ENCODE measurements at regions not wholly inside any gene's neighbourhood (a gene's known extent, or its start where the extent isn't known, plus 50 kb on each side); places are given as distances from the start of the nearest gene placed in this dataset.

DNA sequence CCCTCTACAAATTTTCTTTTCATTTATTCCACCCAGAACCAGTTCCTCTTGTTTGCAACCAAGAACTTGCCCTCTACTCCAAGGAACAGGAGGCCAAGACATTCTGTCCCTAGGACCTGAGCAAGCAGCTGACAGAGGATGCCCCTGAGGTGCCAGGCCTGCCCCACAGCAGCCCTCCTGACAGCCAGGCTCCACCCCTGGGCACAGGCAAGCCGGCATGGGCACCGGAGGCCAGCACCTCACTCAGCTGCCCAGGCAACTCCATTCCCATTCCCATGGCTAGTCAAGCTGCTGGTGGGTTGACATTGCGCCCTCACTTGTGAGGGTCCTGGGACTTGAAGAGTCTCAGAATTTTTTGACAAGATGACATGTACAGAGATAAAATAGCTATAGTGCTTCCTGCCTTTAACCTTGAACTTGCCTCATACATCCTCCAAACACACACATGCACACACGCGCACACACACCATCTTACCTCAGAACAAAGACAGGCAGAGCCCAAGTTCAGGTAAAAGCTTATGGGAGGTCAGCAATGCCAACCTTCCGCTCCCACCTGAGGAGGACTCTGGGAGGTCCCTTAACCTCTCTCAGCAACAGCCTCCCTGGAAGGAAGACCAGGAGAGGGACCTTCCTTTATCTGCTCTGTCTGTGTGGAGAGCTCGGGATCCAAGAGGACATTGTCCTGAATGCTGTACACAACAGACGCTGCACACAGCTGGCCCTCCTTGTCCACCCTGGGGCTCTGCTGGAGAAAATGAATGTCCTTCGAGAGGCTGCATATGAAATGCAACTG is 620.9 kb upstream of the CADM1 start:
- H3K36me3 Mint-ChIP-seq = no peaks in the 10 kb centered on the region
- DNase-seq (no peak), ATAC-seq (ENCODE audit: low read depth in 2 of 2) (no peak)
- H3K27ac Mint-ChIP-seq = no peak overlapping the region
- peaks cover 0 to 15% (median 0%) of the 10 kb centered on the region in 3 donors for H3K27me3 Mint-ChIP-seq
- peaks cover 0 to 11% (median 0%) of the 10 kb centered on the region in 7 donors for H3K9me3 Mint-ChIP-seq
- H3K4me1 Mint-ChIP-seq = peaks cover 0 to 2% (median 0%) of the 10 kb centered on the region in 3 donors
- H3K4me3 Mint-ChIP-seq = no peak overlapping the region

DNA sequence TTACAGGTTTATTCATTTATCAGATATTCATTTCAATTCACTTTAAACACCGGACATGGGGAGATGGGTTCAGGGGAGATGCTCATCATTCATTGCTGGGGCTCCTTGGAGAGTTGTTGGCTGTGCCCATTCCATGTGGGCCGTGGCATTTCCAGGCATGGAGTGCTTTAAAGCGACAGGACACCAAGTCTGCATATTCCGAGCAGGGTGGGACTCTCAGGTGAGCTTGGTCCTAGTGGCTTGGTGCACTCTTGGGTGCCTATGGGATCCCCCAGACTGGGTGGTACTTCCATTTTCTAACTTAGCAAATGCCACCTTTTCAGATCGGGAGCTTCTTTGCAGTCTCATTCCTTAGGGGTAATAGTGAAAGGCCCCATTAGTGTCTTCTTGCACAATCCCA is 619.5 kb upstream of the CADM1 start:
- Mint-ChIP-seq H3K4me1 (peaks cover 0 to 2% (median 0%) of the 10 kb centered on the region in 3 donors), H3K36me3 (no peaks in the 10 kb centered on the region), H3K9me3 (peaks cover 0 to 17% (median 0%) of the 10 kb centered on the region in 7 donors), H3K27ac (no peak overlapping the region), H3K27me3 (peaks cover 0 to 21% (median 0%) of the 10 kb centered on the region in 3 donors), H3K4me3 (no peak overlapping the region)
- ATAC-seq (ENCODE audit: low read depth in 2 of 2) (no peak), DNase-seq (no peak)

DNA sequence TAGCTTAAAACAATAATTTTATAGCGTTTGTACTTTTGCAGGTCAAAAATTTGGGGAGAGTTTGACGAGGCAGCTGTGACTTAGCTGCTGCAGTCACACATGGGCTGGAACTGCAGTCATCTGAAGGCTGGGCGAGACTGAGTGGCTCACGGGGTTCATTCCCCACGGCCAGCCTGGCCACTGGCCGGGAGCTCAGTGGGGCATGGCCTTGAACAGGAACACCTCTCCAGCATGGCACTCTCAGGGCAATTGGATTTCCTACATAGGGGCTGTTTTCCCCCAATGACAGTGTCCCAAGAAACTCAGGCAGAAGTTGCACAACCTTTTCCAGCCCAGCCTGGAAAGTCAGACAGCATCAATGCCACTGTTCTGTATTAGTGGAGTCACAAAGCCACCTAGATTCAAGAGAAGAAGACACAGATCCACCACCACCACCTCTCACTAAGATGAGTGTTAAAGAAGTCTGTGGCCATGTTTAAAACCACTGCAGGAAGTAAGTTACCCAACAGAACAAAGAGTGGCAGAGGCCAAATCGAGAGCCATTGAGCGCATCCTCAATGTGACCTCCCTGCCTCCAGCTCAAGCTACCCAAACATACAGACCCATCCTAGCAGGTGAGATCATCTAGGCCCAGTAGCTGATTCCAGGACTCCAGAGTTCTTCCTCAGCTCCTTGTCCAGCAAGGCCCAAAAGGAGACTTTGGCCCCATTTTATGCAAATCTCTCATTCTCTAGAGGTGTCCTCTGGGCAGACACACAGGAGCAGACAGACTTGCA is 618.7 kb upstream of the CADM1 start:
- H3K9me3 Mint-ChIP-seq = peaks cover 0 to 16% (median 2%) of the 10 kb centered on the region in 7 donors
- DNase-seq = no peak
- peaks cover 0 to 20% (median 0%) of the 10 kb centered on the region in 3 donors for H3K27me3 Mint-ChIP-seq
- H3K36me3 Mint-ChIP-seq = no peaks in the 10 kb centered on the region
- H3K27ac Mint-ChIP-seq = no peak overlapping the region
- H3K4me1 Mint-ChIP-seq = peaks cover 0 to 2% (median 0%) of the 10 kb centered on the region in 3 donors
- ATAC-seq (ENCODE audit: low read depth in 2 of 2) = no peak
- H3K4me3 Mint-ChIP-seq = no peak overlapping the region

DNA sequence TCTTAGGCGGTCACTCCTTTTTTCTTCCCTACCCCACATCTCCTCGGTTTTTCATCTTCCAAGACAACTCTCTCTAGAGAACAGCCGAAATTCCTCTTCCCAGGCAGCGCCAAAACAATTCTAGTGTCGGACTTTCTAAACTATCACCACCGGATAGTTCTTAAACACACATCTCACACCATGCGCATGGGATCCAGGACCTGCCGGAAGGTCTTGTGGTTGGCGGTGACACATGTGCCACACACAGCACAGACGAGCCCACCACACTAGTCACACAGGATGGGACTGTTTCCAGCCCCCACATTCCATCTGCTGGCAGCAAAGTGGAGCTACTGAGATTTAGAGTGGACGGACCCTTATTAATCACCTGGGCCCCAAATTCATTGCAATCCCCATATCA is 614.9 kb upstream of the CADM1 start:
- ATAC-seq (ENCODE audit: low read depth in 2 of 2) (no peak), DNase-seq (no peak)
- Mint-ChIP-seq H3K27ac (no peak overlapping the region), H3K4me1 (no peaks in the 10 kb centered on the region), H3K36me3 (peaks cover 0 to 3% of the 10 kb centered on the region in 2 donors), H3K27me3 (peaks cover 0 to 9% (median 2%) of the 10 kb centered on the region in 3 donors), H3K9me3 (peaks cover 2 to 15% (median 5%) of the 10 kb centered on the region in 7 donors), H3K4me3 (no peak overlapping the region)

DNA sequence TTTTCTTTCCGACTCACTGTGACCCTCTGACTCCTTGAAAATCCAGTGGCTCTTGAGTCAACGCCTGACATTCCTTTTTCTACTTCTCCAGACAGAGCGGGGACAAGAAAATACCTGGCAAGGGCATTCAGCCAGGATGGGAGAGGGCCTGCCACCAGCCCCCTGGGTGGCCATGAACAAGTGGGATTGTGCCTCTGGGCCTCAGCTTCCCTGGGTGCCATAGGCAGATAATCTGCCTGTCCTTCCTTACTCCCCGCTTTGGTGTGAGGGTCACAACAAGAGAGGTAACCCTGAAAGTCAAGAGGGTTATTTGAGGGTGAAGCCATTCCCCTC is 613.9 kb upstream of the CADM1 start:
- H3K4me1 Mint-ChIP-seq = no peaks in the 10 kb centered on the region
- peaks cover 3 to 20% (median 6%) of the 10 kb centered on the region in 7 donors for H3K9me3 Mint-ChIP-seq

DNA sequence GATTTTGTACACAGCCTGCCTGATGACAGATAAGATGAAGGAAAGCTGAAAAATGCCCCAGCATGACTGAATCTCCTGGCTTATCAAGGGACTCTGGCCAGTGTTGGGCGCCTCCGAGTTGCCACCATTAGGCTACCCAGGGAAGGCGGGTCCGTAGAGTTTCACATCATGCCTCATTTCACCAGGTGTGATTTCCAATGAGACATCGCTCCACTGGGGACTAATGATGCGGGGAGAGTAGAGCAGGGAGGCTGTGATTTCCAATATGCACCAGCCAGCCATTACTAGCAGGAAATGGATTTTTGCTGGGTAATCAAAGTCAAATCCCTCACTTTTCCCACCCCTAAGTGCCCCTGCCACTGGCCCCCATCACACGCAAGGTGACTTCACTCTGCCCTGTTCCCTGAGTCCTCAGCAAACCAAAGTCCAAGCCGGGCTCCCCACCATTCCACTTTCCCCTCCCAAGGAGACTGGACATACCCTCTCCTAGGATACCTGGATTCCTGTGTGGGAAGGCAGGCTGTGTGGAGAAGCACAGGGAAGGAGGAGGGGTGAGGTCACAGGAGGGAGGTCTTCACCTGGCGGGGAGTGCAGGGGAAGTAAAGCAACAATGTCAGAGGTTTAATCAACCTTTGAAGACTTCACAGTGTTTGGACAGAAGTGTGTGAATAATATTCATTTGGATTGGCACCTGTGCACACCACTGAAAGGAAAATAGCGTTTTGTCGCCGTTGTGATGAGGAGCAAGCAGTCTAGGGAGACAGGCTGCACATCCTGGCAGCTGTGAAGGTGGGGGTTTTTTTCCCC is 613.3 kb upstream of the CADM1 start:
- Mint-ChIP-seq H3K27me3 (peaks cover 0 to 9% (median 6%) of the 10 kb centered on the region in 3 donors), H3K4me1 (no peaks in the 10 kb centered on the region), H3K27ac (no peak overlapping the region), H3K36me3 (peaks cover 0 to 9% of the 10 kb centered on the region in 2 donors), H3K4me3 (no peak overlapping the region), H3K9me3 (peaks cover 3 to 20% (median 7%) of the 10 kb centered on the region in 7 donors)
- DNase-seq = no peak
- no peak for ATAC-seq (ENCODE audit: low read depth in 2 of 2)

More for the DNA sequence above, 613.9 kb upstream of the CADM1 start:
- no peak for DNase-seq
- ATAC-seq (ENCODE audit: low read depth in 2 of 2) = no peak
- H3K36me3 Mint-ChIP-seq = peaks cover 0 to 9% of the 10 kb centered on the region in 2 donors
- no peak overlapping the region for H3K27ac Mint-ChIP-seq
- H3K4me3 Mint-ChIP-seq = no peak overlapping the region
- peaks cover 0 to 9% (median 6%) of the 10 kb centered on the region in 3 donors for H3K27me3 Mint-ChIP-seq

DNA sequence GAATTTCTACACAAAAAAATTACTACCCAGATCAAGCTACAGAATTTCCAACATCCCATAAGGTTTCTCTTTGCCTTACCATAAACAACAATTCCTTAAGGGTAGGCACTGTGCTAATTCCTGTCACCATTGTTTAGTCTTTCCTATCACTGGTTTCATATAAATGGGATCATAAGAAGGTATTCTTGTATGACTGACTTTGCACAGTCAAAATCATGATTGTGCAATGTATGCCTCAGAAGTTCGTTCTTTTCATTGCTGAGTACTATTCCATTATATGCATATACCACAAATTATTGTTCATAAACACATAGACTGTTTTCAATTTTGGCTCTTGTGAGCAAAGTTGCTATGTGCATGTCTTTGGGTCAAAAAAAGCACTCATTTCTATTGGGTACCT is 611.6 kb upstream of the CADM1 start:
- H3K4me3 Mint-ChIP-seq = no peak overlapping the region
- H3K27ac Mint-ChIP-seq = no peak overlapping the region

DNA sequence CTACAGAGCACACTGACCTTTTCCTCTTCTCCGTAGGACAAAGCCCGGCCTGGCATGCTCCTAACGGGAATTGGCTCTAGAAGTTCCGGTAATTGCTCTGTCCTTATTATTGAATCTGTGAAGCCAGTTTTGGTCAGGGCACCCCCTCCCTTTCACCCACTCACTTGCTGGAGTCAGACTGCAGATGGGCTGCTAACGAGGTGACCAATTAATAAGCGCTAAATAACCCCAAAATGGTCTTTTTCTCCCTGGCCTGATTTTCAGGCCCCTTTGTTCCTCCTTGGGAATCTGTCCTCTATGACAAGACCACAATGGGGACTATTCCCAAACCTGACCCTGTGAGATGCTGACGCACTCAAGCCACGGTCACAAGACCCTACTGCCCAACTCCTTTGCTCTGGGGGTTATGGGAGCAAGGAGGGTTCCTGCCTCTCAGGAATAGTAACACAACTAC is 610.0 kb upstream of the CADM1 start:
- Mint-ChIP-seq H3K36me3 (peaks cover 0 to 9% of the 10 kb centered on the region in 2 donors), H3K27ac (no peak overlapping the region), H3K27me3 (peaks cover 0 to 7% (median 6%) of the 10 kb centered on the region in 3 donors), H3K4me1 (no peaks in the 10 kb centered on the region), H3K4me3 (no peak overlapping the region), H3K9me3 (peaks cover 3 to 17% (median 7%) of the 10 kb centered on the region in 7 donors)
- DNase-seq (no peak), ATAC-seq (ENCODE audit: low read depth in 2 of 2) (no peak)

More for the DNA sequence above, 611.6 kb upstream of the CADM1 start:
- H3K27me3 Mint-ChIP-seq = peaks cover 0 to 9% (median 6%) of the 10 kb centered on the region in 3 donors
- H3K4me1 Mint-ChIP-seq = no peaks in the 10 kb centered on the region
- peaks cover 3 to 17% (median 7%) of the 10 kb centered on the region in 7 donors for H3K9me3 Mint-ChIP-seq
- ATAC-seq (ENCODE audit: low read depth in 2 of 2) (no peak), DNase-seq (no peak)
- H3K36me3 Mint-ChIP-seq = peaks cover 0 to 9% of the 10 kb centered on the region in 2 donors

DNA sequence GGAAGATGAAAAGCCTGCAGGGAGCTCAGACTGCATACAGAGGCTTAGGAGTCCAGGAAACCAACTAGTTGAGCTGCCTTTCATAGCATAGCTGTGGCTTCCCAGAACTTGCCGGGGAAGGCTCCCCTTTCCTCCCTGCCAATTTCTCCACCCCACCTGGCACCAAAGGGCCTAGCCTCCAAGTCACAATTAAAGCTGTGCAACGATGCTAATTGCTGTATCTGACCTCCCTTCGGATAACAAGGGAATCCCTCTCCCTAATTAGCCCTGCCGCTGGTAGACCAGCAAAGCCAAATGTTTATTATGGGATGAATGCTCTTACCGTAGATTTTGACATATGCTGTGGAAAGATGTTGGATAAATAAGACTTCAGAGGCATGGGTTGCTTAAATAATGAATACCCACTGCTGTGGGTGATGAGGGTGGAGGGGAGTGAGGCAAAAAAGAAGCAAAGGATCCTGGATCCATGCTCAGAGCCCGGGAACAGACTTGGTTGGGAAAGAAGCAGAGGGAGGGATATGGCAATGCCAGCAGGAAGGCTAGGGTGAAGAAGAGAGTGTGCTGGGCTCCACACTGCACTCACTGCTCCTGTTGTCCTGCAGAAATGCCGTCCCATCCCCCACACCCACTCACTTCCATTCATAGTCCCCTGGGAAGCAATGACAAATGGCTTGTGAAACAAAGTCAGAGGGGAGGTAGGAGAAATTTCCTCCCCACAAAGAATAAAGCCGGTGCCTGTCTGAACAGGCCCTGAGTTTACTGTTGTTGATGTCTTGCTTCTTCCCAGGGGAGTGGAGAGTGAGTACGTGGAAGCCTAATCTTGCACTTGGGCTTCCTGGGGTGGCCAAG is 608.1 kb upstream of the CADM1 start:
- peak overlapping the region in 1 of 8 donors; percentile 25 for H3K4me3 Mint-ChIP-seq
- peaks cover 0 to 6% (median 4%) of the 10 kb centered on the region in 3 donors for H3K27me3 Mint-ChIP-seq
- no peak overlapping the region for H3K27ac Mint-ChIP-seq
- H3K4me1 Mint-ChIP-seq = no peaks in the 10 kb centered on the region
- H3K36me3 Mint-ChIP-seq = peaks cover 0 to 9% of the 10 kb centered on the region in 2 donors
- H3K9me3 Mint-ChIP-seq = peaks cover 2 to 12% (median 7%) of the 10 kb centered on the region in 7 donors
- ATAC-seq (ENCODE audit: low read depth in 2 of 2) = no peak
- no peak for DNase-seq

DNA sequence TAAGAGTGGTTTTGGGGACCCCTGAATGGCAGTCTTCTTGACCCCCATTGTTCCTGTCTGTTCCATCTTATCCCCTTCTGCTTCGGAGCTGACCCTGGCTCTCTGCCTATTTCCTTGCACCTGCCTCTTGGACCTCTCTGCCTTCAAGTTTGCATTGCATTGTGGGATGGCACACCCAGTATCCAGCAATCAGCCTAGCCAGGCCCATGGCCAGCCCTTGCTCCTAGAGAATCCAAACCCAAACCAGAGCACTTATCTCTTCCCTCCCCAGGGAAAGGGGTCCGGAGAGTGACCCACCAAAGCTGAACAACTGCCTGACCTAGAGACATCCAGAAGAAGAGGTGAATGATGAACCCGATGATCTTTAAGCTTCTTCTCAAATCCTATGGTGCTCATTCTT is 607.3 kb upstream of the CADM1 start:
- Mint-ChIP-seq H3K27ac (no peak overlapping the region), H3K36me3 (peaks cover 0 to 9% of the 10 kb centered on the region in 2 donors), H3K27me3 (peaks cover 0 to 6% (median 4%) of the 10 kb centered on the region in 3 donors), H3K4me3 (no peak overlapping the region), H3K9me3 (peaks cover 2 to 12% (median 7%) of the 10 kb centered on the region in 7 donors), H3K4me1 (no peaks in the 10 kb centered on the region)
- no peak for DNase-seq
- no peak for ATAC-seq (ENCODE audit: low read depth in 2 of 2)

DNA sequence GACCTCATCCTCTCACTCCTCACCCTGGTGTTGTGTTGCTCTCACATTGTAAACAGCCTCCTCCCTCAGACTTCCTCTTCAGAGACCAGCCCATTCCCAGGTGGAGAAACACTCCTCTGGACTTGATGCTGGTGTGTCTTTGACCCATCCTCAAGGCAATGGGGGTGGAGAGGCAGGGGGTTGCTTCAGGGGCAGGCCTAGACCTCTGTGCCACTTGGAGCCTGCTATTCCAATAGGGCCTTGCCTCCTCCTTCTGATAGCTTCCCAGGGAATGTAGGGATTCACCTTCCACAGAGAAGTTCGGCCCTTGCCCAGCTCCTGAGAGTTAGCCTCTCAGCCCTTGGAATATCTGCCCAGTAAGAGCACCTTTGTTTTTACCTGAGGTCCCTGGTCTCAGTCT is 606.6 kb upstream of the CADM1 start:
- ATAC-seq (ENCODE audit: low read depth in 2 of 2) (no peak), DNase-seq (no peak)
- Mint-ChIP-seq H3K27me3 (peaks cover 0 to 6% (median 4%) of the 10 kb centered on the region in 3 donors), H3K36me3 (peaks cover 0 to 9% of the 10 kb centered on the region in 2 donors), H3K4me1 (no peaks in the 10 kb centered on the region), H3K9me3 (peaks cover 0 to 12% (median 7%) of the 10 kb centered on the region in 7 donors), H3K4me3 (no peak overlapping the region), H3K27ac (peak overlapping the region in 1 of 6 donors; percentile 14)

DNA sequence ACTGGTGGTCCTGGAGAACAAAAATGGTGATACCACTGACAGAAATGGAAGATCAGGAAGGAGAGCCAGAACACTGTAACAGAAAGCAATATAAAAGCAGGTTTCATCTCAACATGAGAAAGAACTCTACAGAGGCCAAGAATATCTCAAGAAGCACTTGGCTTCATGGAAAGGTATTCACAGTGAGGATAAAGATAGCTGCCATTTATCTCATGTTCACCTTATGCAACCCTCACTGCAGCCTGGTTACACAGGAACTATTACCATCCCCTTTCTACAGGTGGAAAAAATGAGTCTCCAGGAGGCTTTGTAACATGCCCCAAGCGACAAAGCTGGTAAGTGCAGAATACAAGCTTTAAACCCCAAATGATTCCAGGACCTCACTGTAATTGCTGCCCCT is 606.1 kb upstream of the CADM1 start:
- no peak for ATAC-seq (ENCODE audit: low read depth in 2 of 2)
- H3K36me3 Mint-ChIP-seq = peaks cover 0 to 9% of the 10 kb centered on the region in 2 donors
- no peaks in the 10 kb centered on the region for H3K4me1 Mint-ChIP-seq
- no peak overlapping the region for H3K4me3 Mint-ChIP-seq
- H3K27ac Mint-ChIP-seq = no peak overlapping the region
- no peak for DNase-seq
- H3K9me3 Mint-ChIP-seq = peaks cover 0 to 12% (median 7%) of the 10 kb centered on the region in 7 donors
- H3K27me3 Mint-ChIP-seq = peaks cover 0 to 6% (median 4%) of the 10 kb centered on the region in 3 donors
